ENCODE measurements at regions not wholly inside any gene's neighbourhood (a gene's known extent, or its start where the extent isn't known, plus 50 kb on each side); places are given as distances from the start of the nearest gene placed in this dataset.

DNA sequence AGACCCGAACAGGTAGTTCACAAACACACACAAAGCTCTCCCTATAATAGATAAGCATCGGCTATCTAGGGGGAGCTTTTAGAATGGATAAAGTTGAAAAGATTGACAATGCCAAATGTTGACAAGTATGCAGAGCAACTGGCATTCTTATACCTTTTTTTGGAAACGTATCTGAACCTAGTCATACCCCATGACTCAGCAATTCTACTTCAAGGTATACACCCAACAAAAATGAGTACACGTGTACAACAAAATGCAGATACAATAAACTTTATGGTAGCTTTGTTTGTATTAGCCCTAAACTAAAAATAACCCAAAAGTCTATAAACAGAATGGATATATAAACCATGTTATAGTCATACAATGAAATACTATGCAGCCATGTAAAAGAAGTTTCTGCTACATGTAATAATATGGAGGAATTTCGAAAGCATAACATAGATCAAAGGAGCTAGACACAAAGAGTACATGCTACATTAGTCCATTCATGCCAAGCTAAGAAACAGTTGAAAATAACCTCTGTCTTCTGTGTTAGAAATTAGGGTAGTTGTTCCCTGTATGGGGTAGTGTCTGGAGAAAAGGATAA lies 718.5 kb upstream of the ZNF608 start:
- WGBS: 87% methylated on average over 5 of the region's 5 CpGs
- no peaks in the 10 kb centered on the region for H3K36me3 ChIP-seq
- no peaks in the 10 kb centered on the region for H3K9me3 ChIP-seq
- H3K27ac ChIP-seq: no peak overlapping the region
- no peak for TF ChIP-seq EP300 (IDR thresholded peaks at IDR 0.05)
- TF ChIP-seq, protein P1, sequence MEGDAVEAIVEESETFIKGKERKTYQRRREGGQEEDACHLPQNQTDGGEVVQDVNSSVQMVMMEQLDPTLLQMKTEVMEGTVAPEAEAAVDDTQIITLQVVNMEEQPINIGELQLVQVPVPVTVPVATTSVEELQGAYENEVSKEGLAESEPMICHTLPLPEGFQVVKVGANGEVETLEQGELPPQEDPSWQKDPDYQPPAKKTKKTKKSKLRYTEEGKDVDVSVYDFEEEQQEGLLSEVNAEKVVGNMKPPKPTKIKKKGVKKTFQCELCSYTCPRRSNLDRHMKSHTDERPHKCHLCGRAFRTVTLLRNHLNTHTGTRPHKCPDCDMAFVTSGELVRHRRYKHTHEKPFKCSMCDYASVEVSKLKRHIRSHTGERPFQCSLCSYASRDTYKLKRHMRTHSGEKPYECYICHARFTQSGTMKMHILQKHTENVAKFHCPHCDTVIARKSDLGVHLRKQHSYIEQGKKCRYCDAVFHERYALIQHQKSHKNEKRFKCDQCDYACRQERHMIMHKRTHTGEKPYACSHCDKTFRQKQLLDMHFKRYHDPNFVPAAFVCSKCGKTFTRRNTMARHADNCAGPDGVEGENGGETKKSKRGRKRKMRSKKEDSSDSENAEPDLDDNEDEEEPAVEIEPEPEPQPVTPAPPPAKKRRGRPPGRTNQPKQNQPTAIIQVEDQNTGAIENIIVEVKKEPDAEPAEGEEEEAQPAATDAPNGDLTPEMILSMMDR (IDR thresholded peaks at IDR 0.05): no peak
- TF ChIP-seq POLR2AphosphoS5 (IDR thresholded peaks at IDR 0.05): no peak
- TF ChIP-seq POLR2A (IDR thresholded peaks at IDR 0.05): no peak
- H3K4me3 ChIP-seq: no peak overlapping the region
- no peaks in the 10 kb centered on the region for H3K27me3 ChIP-seq
- no peaks in the 10 kb centered on the region for H3K4me1 ChIP-seq
- no peak for DNase-seq (ENCODE audit: low spot score in 2 of 2)

DNA sequence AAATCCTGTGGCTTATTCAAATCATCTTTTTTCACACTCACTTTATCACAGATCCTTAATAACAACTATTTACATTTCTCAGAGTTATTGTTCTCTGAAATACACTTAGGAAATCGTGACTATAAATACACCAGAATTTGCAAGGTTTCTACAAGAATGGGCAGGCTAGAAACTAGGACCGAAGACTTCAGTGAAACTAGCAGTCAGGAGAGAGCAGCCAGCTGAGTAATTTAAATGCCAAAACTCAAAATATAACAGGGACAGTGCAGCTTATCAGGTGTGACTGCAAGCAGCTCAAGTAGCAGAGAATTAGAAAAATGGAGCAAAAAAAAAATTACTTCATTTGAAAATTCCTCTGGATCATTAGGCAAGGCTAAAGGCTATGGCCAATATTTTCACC lies 719.3 kb upstream of the ZNF608 start:
- no peak for DNase-seq (ENCODE audit: low spot score in 2 of 2)
- WGBS: 52% methylated on average over 2 of the region's 2 CpGs
- Histone ChIP-seq H3K4me1 (no peaks in the 10 kb centered on the region), H3K36me3 (no peaks in the 10 kb centered on the region), H3K27me3 (no peaks in the 10 kb centered on the region), H3K27ac (no peak overlapping the region), H3K4me3 (no peak overlapping the region), H3K9me3 (no peaks in the 10 kb centered on the region)
- TF ChIP-seq, protein P1 (IDR thresholded peaks at IDR 0.05): no peak
- TF ChIP-seq POLR2AphosphoS5 (IDR thresholded peaks at IDR 0.05): no peak
- no peak for TF ChIP-seq EP300 (IDR thresholded peaks at IDR 0.05)
- no peak for TF ChIP-seq POLR2A (IDR thresholded peaks at IDR 0.05)

DNA sequence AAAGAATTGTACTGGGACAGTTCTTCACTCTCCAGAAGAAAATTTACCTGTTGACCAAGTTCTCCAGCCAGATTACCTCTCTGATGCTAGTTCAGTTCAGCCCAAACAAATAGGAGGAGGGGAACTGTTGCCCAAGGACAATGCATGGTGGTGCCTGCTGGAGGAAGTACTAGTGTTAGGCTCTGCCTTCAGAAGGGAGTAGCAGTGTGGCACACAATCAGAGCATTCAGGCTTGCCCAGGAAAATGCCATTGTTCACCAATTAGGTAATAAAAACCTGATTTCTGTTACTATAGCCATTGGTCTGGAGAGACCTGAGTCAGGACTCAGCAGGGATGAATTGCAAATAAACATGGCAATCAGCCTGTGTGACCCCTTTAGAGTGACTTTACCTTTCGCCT lies 720.8 kb upstream of the ZNF608 start:
- H3K27ac ChIP-seq: no peak overlapping the region

DNA sequence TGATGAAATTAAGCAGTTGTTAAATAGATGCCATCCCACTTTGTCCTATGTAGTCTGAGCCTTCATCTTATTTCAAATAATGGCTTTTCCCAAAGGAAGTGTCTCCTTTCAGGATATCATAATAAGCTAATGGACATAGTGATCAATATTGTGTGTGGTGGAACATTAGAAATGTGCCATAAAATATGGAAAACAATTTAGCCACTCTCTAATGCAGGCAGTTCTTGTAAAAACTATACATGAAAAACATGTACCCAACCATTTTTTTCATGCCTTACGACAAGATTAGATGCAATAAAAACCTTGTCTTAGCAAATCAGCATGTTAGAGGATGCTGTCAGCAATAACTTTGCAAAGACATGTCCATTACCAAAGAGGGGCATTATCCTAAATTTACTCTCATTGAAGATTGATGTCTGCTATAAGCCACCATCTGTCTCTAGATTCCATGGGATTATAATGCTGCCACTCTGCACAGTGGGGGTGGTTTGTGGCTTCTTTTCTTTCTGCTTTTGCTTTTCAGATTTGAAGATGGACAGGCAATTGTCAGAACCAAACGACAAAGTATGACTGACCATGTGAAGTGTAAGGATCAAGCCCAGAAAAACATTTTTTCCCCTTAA lies 724.0 kb upstream of the ZNF608 start:
- Histone ChIP-seq H3K4me3 (no peak overlapping the region), H3K9me3 (no peaks in the 10 kb centered on the region), H3K27me3 (no peaks in the 10 kb centered on the region), H3K27ac (no peak overlapping the region), H3K36me3 (no peaks in the 10 kb centered on the region), H3K4me1 (no peaks in the 10 kb centered on the region)
- 71% methylated on average over 2 of the region's 2 CpGs for WGBS
- DNase-seq (ENCODE audit: low spot score in 2 of 2): no peak
- TF ChIP-seq POLR2AphosphoS5 (IDR thresholded peaks at IDR 0.05): no peak
- TF ChIP-seq, protein P1 (IDR thresholded peaks at IDR 0.05): no peak
- TF ChIP-seq POLR2A (IDR thresholded peaks at IDR 0.05): no peak
- TF ChIP-seq EP300 (IDR thresholded peaks at IDR 0.05): no peak

More for the DNA sequence above, 720.8 kb upstream of the ZNF608 start:
- no peaks in the 10 kb centered on the region for H3K27me3 ChIP-seq
- TF ChIP-seq POLR2A (IDR thresholded peaks at IDR 0.05) (no peak), EP300 (IDR thresholded peaks at IDR 0.05) (no peak), POLR2AphosphoS5 (IDR thresholded peaks at IDR 0.05) (no peak)
- TF ChIP-seq, protein P1 (IDR thresholded peaks at IDR 0.05): no peak
- H3K36me3 ChIP-seq: no peaks in the 10 kb centered on the region
- 100% methylated on average over 1 of the region's 1 CpG for WGBS
- H3K4me3 ChIP-seq: no peak overlapping the region
- no peaks in the 10 kb centered on the region for H3K9me3 ChIP-seq
- H3K4me1 ChIP-seq: no peaks in the 10 kb centered on the region
- no peak for DNase-seq (ENCODE audit: low spot score in 2 of 2)

DNA sequence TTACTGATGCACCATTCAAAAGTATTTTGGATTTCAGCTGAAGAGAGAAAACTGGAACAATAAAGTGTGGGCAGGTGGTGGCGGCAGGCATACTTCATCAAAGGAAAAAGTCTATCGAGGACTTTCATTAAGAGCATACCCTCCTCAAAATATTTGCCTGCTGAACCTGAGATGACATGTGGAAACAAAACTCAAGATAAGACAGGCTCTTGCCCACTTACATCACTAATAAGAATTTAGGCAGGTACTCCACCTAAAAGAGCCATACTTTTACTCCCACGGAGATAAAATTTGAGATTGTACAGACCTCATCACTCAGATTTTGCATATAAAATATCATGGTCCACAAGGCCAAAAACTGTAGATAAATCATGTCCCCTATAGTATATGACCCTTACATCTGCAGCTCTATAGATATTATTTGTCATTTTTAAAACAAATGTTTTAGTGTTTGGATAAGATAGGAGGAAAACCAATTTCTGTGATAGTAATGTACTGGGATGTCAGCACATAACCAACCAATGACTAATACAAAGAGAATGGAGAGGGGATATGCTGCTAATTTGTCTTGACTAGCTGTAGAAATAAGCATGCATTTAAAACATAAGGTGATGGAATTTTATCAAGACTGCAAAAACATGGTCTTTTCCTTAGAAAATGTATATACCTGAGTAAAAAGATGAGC lies 730.6 kb upstream of the ZNF608 start:
- Histone ChIP-seq H3K4me3 (no peak overlapping the region), H3K36me3 (no peaks in the 10 kb centered on the region), H3K27me3 (no peaks in the 10 kb centered on the region), H3K9me3 (no peaks in the 10 kb centered on the region), H3K4me1 (peaks cover 15% of the 10 kb centered on the region), H3K27ac (no peak overlapping the region)
- no peak for TF ChIP-seq EP300 (IDR thresholded peaks at IDR 0.05)
- TF ChIP-seq POLR2A (IDR thresholded peaks at IDR 0.05): no peak
- no peak for TF ChIP-seq POLR2AphosphoS5 (IDR thresholded peaks at IDR 0.05)
- TF ChIP-seq, protein P1 (IDR thresholded peaks at IDR 0.05): no peak
- no peak for DNase-seq (ENCODE audit: low spot score in 2 of 2)
- WGBS: 86% methylated on average over 3 of the region's 3 CpGs

All from suprapubic skin (tissue), 4 donors.